ENCODE measurements at regions not wholly inside any gene's neighbourhood (a gene's known extent, or its start where the extent isn't known, plus 50 kb on each side); places are given as distances from the start of the nearest gene placed in this dataset.

DNA sequence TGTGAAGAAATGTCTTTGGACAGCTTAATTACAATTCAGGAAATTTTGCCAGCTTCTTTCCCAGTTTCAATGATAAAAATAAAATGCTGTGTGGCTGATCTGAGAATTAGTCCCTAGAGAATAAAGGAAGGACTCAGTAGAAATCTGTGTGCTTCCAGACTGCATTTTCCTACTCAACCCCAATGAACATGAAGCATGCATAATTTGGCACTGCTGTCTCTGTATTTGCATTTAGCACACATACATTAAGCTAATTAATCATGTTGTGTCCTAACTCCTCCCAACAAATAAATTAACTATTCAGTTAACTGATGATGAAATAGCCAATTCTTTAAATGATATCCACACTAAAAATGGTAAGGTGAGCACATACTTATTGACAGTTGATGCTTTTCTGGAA is 380.0 kb upstream of the RORB start:
- CTCF ChIA-PET: interaction anchor here (0.8 kb wide), 1 partner anchor 9 kb away, joined by 3 read pairs; no protein-coding TSS in a partner anchor
- ATAC-seq (ENCODE audit: poor library complexity): no peak
- no peaks in the 10 kb centered on the region for H3K36me3 Mint-ChIP-seq (ENCODE audit: low read depth)
- H3K4me3 ChIP-seq (ENCODE audit: low read length): no peak overlapping the region
- H3K4me1 ChIP-seq (ENCODE audit: insufficient read depth, low read length): no peaks in the 10 kb centered on the region
- H3K27me3 ChIP-seq (ENCODE audit: control insufficient read depth in 1 of 2, insufficient read depth in 2 of 2, low read length in 2 of 2): no peaks in the 10 kb centered on the region
- H3K27ac ChIP-seq (ENCODE audit: low read depth in 1 of 2, low read length in 2 of 2): no peak overlapping the region
- peaks cover 3% of the 10 kb centered on the region for H3K9me3 Mint-ChIP-seq
- H3K9me3 ChIP-seq (ENCODE audit: control insufficient read depth in 1 of 2, insufficient read depth in 1 of 2, low read length in 2 of 2): no peaks in the 10 kb centered on the region
- H3K36me3 ChIP-seq (ENCODE audit: insufficient read depth, low read length): no peaks in the 10 kb centered on the region
- intact Hi-C loops (cut with DNase I, micrococcal nuclease): no loop called here
- H3K27me3 Mint-ChIP-seq: no peaks in the 10 kb centered on the region
- TF ChIP-seq, protein P1, sequence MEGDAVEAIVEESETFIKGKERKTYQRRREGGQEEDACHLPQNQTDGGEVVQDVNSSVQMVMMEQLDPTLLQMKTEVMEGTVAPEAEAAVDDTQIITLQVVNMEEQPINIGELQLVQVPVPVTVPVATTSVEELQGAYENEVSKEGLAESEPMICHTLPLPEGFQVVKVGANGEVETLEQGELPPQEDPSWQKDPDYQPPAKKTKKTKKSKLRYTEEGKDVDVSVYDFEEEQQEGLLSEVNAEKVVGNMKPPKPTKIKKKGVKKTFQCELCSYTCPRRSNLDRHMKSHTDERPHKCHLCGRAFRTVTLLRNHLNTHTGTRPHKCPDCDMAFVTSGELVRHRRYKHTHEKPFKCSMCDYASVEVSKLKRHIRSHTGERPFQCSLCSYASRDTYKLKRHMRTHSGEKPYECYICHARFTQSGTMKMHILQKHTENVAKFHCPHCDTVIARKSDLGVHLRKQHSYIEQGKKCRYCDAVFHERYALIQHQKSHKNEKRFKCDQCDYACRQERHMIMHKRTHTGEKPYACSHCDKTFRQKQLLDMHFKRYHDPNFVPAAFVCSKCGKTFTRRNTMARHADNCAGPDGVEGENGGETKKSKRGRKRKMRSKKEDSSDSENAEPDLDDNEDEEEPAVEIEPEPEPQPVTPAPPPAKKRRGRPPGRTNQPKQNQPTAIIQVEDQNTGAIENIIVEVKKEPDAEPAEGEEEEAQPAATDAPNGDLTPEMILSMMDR (IDR thresholded peaks at IDR 0.05): no peak
- H3K4me1 Mint-ChIP-seq (ENCODE audit: low read depth): no peaks in the 10 kb centered on the region
- DNase-seq: no peak
- H3K4me3 Mint-ChIP-seq: no peak overlapping the region
- no peak overlapping the region for H3K27ac Mint-ChIP-seq
- POLR2A ChIA-PET: no interaction called here

DNA sequence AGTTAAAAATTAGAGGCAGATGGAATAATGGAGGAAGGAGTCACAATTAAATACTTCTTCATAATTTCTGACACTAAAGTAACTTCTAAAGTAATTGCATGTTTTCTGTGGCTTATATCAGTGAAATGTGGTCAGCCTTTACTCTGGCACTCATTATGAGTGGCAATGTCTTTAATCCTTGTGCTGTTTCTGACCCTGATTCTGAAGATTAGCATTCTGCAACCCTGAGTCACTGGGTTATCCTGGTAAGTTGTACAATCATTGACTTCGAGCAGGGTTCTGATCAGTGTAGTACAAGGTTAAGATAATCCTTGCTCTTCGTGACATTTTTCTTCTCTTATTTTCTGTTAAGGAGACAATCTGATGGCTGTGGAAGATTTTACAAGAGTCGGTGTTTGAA is 379.4 kb upstream of the RORB start:
- ChIA-PET CTCF (no interaction called here), POLR2A (no interaction called here)
- Mint-ChIP-seq H3K36me3 (ENCODE audit: low read depth) (no peaks in the 10 kb centered on the region), H3K9me3 (peaks cover 3% of the 10 kb centered on the region), H3K4me3 (no peak overlapping the region), H3K4me1 (ENCODE audit: low read depth) (no peaks in the 10 kb centered on the region), H3K27me3 (no peaks in the 10 kb centered on the region), H3K27ac (no peak overlapping the region)
- intact Hi-C loops (cut with DNase I, micrococcal nuclease): no loop called here
- H3K27ac ChIP-seq (ENCODE audit: low read depth in 1 of 2, low read length in 2 of 2): no peak overlapping the region
- H3K36me3 ChIP-seq (ENCODE audit: insufficient read depth, low read length): no peaks in the 10 kb centered on the region
- no peak for ATAC-seq (ENCODE audit: poor library complexity)
- no peaks in the 10 kb centered on the region for H3K4me1 ChIP-seq (ENCODE audit: insufficient read depth, low read length)
- TF ChIP-seq, protein P1 (IDR thresholded peaks at IDR 0.05): no peak
- DNase-seq: no peak
- H3K9me3 ChIP-seq (ENCODE audit: control insufficient read depth in 1 of 2, insufficient read depth in 1 of 2, low read length in 2 of 2): no peaks in the 10 kb centered on the region
- H3K27me3 ChIP-seq (ENCODE audit: control insufficient read depth in 1 of 2, insufficient read depth in 2 of 2, low read length in 2 of 2): no peaks in the 10 kb centered on the region
- no peak overlapping the region for H3K4me3 ChIP-seq (ENCODE audit: low read length)

DNA sequence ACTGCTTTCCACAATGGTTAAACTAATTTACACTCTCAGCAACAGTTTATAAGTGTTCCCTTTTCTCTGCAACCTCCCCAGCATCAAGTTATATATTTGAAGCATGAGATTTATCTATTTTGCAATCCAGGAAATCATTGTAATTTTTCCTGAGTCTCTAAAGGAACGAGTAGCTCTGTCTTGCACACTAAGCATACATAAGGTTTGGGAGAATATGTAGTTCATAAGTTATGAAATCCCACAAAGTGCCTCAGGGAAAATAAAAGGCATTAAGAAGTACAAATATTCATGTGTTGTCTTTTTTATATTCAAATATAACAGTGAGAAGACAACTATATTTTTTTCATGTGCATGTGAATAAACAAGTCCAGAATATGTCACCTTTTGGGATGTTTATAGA is 377.1 kb upstream of the RORB start:
- Mint-ChIP-seq H3K27ac (no peak overlapping the region), H3K4me3 (no peak overlapping the region), H3K27me3 (no peaks in the 10 kb centered on the region), H3K4me1 (ENCODE audit: low read depth) (no peaks in the 10 kb centered on the region), H3K36me3 (ENCODE audit: low read depth) (no peaks in the 10 kb centered on the region), H3K9me3 (peaks cover 3% of the 10 kb centered on the region)
- DNase-seq (no peak), ATAC-seq (ENCODE audit: poor library complexity) (no peak)
- no peaks in the 10 kb centered on the region for H3K9me3 ChIP-seq (ENCODE audit: control insufficient read depth in 1 of 2, insufficient read depth in 1 of 2, low read length in 2 of 2)
- TF ChIP-seq, protein P1 (IDR thresholded peaks at IDR 0.05): no peak
- H3K4me3 ChIP-seq (ENCODE audit: low read length): no peak overlapping the region
- POLR2A ChIA-PET: no interaction called here
- CTCF ChIA-PET: no interaction called here
- H3K27me3 ChIP-seq (ENCODE audit: control insufficient read depth in 1 of 2, insufficient read depth in 2 of 2, low read length in 2 of 2): no peaks in the 10 kb centered on the region
- intact Hi-C loops (cut with DNase I, micrococcal nuclease): no loop called here
- H3K27ac ChIP-seq (ENCODE audit: low read depth in 1 of 2, low read length in 2 of 2): no peak overlapping the region
- H3K36me3 ChIP-seq (ENCODE audit: insufficient read depth, low read length): no peaks in the 10 kb centered on the region
- H3K4me1 ChIP-seq (ENCODE audit: insufficient read depth, low read length): no peaks in the 10 kb centered on the region

All from CD4-positive, alpha-beta T cell (primary cell).